NCI-H446 (cell line): ENCODE measurements at regions not wholly inside any gene's neighbourhood (a gene's known extent, or its start where the extent isn't known, plus 50 kb on each side); places are given as distances from the start of the nearest gene placed in this dataset.
"Not testable (repeated sequence)": the region's sequence is repeated elsewhere in the genome, so short reads cannot be mapped to it uniquely, and the experiment has no call there.

ENCODE experiments used
- DNase-seq, 2 experiments: peaks; one replicate each; lab custom pipeline; 2025; lab: John Stamatoyannopoulos, UW

GRCh38 chr4:94014484-94015136 lies 186.1 kb downstream of the ATOH1 start:
- DNase-seq = no peak

- no peak for DNase-seq
These were observed 187.4 kb downstream of the ATOH1 start for GRCh38 chr4:94015956-94016355.

GRCh38 chr4:94032754-94033153 lies 174.9 kb upstream of the SMARCAD1 start:
- no peak for DNase-seq

- no peak for DNase-seq
These were observed 170.7 kb upstream of the SMARCAD1 start for GRCh38 chr4:94036964-94037363.

- no peak for DNase-seq
These were observed 169.5 kb upstream of the SMARCAD1 start for GRCh38 chr4:94038195-94038594.

- no peak for DNase-seq
These were observed 168.4 kb upstream of the SMARCAD1 start for GRCh38 chr4:94039226-94039625.

GRCh38 chr4:94044471-94044870 lies 163.2 kb upstream of the SMARCAD1 start:
- not testable (repeated sequence) for DNase-seq

- no peak for DNase-seq
These were observed 144.6 kb upstream of the SMARCAD1 start for GRCh38 chr4:94063084-94063483.

- no peak for DNase-seq
These were observed 138.6 kb upstream of the SMARCAD1 start for GRCh38 chr4:94068753-94069719.

- no peak for DNase-seq
These were observed 131.2 kb upstream of the SMARCAD1 start for GRCh38 chr4:94076498-94076897.

GRCh38 chr4:94084155-94084554 lies 123.5 kb upstream of the SMARCAD1 start:
- DNase-seq = no peak

GRCh38 chr4:94099141-94099540 lies 108.5 kb upstream of the SMARCAD1 start:
- not testable (repeated sequence) for DNase-seq

- no peak for DNase-seq
These were observed 95.0 kb upstream of the SMARCAD1 start for GRCh38 chr4:94112644-94113043.

- no peak for DNase-seq
These were observed 92.0 kb upstream of the SMARCAD1 start for GRCh38 chr4:94115687-94116086.

- no peak for DNase-seq
These were observed 90.8 kb upstream of the SMARCAD1 start for GRCh38 chr4:94116842-94117241.

GRCh38 chr4:94126669-94127068 lies 81.0 kb upstream of the SMARCAD1 start:
- DNase-seq = peak in 1 of 2 experiments; percentile 3

- DNase-seq = peak; percentile 3 to 45
These were observed 79.8 kb upstream of the SMARCAD1 start for GRCh38 chr4:94127707-94128328.

GRCh38 chr4:94131212-94131611 lies 76.5 kb upstream of the SMARCAD1 start:
- no peak for DNase-seq

- DNase-seq = peak in 1 of 2 experiments; percentile 14
These were observed 72.0 kb upstream of the SMARCAD1 start for GRCh38 chr4:94135701-94136100.

- DNase-seq = no peak
These were observed 67.6 kb upstream of the SMARCAD1 start for GRCh38 chr4:94139931-94140612.

GRCh38 chr4:94141001-94141400 lies 66.7 kb upstream of the SMARCAD1 start:
- no peak for DNase-seq

- DNase-seq = not testable (repeated sequence)
These were observed 59.6 kb upstream of the SMARCAD1 start for GRCh38 chr4:94148052-94148451.
